HCT116 (cell line): ENCODE measurements at regions not wholly inside any gene's neighbourhood (a gene's known extent, or its start where the extent isn't known, plus 50 kb on each side); places are given as distances from the start of the nearest gene placed in this dataset.

Experiments
- ATAC-seq: fragments of 200-7000 bp; cut with Tn5 transposase; 2 replicates; pipeline ENCODE4 v1.9.1; 2020; ENCODE audit warnings: mild to moderate bottlenecking, moderate library complexity
- BruUV-seq: library from RNA; stranded (reverse); fragments of 400-500 nt; replicated peaks from 2 replicates; lab custom pipeline; 2021; lab: Mats Ljungman, UMichigan
- CTCF ChIA-PET: fragments of 300-600 bp; sonication (Branson Sonifier 250); formaldehyde crosslinking; loops from one replicate; lab custom pipeline; 2021; ENCODE audit warnings: antibody characterized with exemption; lab: Charles Lee
- POLR2A ChIA-PET: fragments of 300-600, 350-600 bp; sonication (Branson Sonifier 250); formaldehyde crosslinking; loops from one replicate; lab custom pipeline; 2021; ENCODE audit warnings: antibody characterized with exemption; lab: Charles Lee
- RAD21 ChIA-PET, 2 experiments: fragments of 300-600 bp; sonication (Branson Sonifier 250); formaldehyde crosslinking; loops; one replicate each; lab custom pipeline; 2023; ENCODE audit warnings: low total read pairs in 2 of 2; ENCODE audit not compliant: uncharacterized antibody in 2 of 2, unreplicated experiment in 2 of 2, low non-redundant PET in 1 of 2; lab: Charles Lee
- DNase-seq: peaks from one replicate; pipeline ENCODE4 v3.0.0-alpha.2; 2010; ENCODE audit warnings: low read depth, low spot score
- H2AFZ ChIP-seq: fragments of 200-600 bp; shearing (Covaris generic), sonication (generic); 2 replicates; pipeline ENCODE4 v1.6.1; 2017; ENCODE audit warnings: low read depth, mixed run types, mixed read lengths, antibody characterized with exemption, low read length; ENCODE audit not compliant: poor library complexity, severe bottlenecking
- H3K27ac ChIP-seq: 2 replicates; pipeline ENCODE4 v1.5.1; 2012; ENCODE audit warnings: low read depth, low read length
- H3K27me3 ChIP-seq: fragments of 200-600 bp; sonication (generic); 2 replicates; pipeline ENCODE4 v1.6.1; 2016; ENCODE audit warnings: mixed run types, low read length, mixed read lengths; ENCODE audit not compliant: insufficient read depth
- H3K36me3 ChIP-seq, 2 experiments: fragments of 200-500 bp in 1 of 2; fragments of 200-600 bp in 1 of 2; sonication (Bioruptor generic) in 1 of 2; sonication (generic) in 1 of 2; 2 replicates each; pipeline versions ENCODE4 v1.5.1 to v1.6.1; 2014 to 2016; ENCODE audit warnings: low read length in 2 of 2, inconsistent platforms in 1 of 2, mixed read lengths in 1 of 2, mixed run types in 1 of 2; ENCODE audit not compliant: insufficient read depth in 2 of 2, control insufficient read depth in 1 of 2
- H3K4me1 ChIP-seq, 2 experiments: fragments of 200-600 bp in 1 of 2; sonication (generic) in 1 of 2; 2 replicates each; pipeline versions ENCODE4 v1.5.1 to v1.6.1; 2012 to 2017; ENCODE audit warnings: low read length in 2 of 2, inconsistent platforms in 1 of 2, mild to moderate bottlenecking in 1 of 2, mixed read lengths in 1 of 2, mixed run types in 1 of 2, moderate library complexity in 1 of 2; ENCODE audit not compliant: insufficient read depth in 2 of 2, control insufficient read depth in 1 of 2
- H3K4me2 ChIP-seq: fragments of 200-600 bp; sonication (generic); 2 replicates; pipeline ENCODE4 v1.6.1; 2017; ENCODE audit warnings: mixed run types, low read length, mixed read lengths
- H3K4me3 ChIP-seq, 2 experiments: fragments of 200-600 bp in 1 of 2; sonication (generic) in 1 of 2; replicated peaks in 1 of 2; 2 replicates each; pipeline ENCODE4 v1.5.1; 2011 to 2016; ENCODE audit warnings: low read length in 2 of 2, control low read depth in 1 of 2, low read depth in 1 of 2, mild to moderate bottlenecking in 1 of 2, mixed read lengths in 1 of 2, mixed run types in 1 of 2
- H3K79me2 ChIP-seq: fragments of 200-600 bp; sonication (generic); 2 replicates; pipeline ENCODE4 v1.6.1; 2017; ENCODE audit warnings: mild to moderate bottlenecking, mixed run types, low read length, moderate library complexity, mixed read lengths; ENCODE audit not compliant: insufficient read depth
- H3K9ac ChIP-seq: fragments of 200-600 bp; sonication (generic); 2 replicates; pipeline ENCODE4 v1.6.1; 2016; ENCODE audit warnings: low read length, mixed read lengths
- H3K9me2 ChIP-seq: fragments of 200-600 bp; sonication (generic), shearing (Covaris generic); 2 replicates; pipeline ENCODE4 v1.6.1; 2017; ENCODE audit warnings: mixed run types, mild to moderate bottlenecking, moderate library complexity; ENCODE audit not compliant: insufficient read depth
- H3K9me3 ChIP-seq, 2 experiments: fragments of 200-500 bp in 1 of 2; fragments of 200-600 bp in 1 of 2; sonication (Bioruptor generic) in 1 of 2; sonication (generic) in 1 of 2; 2 replicates each; pipeline ENCODE4 v1.6.1; 2014 to 2017; ENCODE audit warnings: low read length in 2 of 2, mixed read lengths in 2 of 2, inconsistent platforms in 1 of 2, low read depth in 1 of 2, mild to moderate bottlenecking in 1 of 2, mixed run types in 1 of 2, moderate library complexity in 1 of 2; ENCODE audit not compliant: control insufficient read depth in 1 of 2, insufficient read depth in 1 of 2
- H4K20me1 ChIP-seq: fragments of 200-600 bp; sonication (generic), shearing (Covaris generic); 2 replicates; pipeline ENCODE4 v1.6.1; 2017; ENCODE audit warnings: mixed run types, mild to moderate bottlenecking, moderate library complexity; ENCODE audit not compliant: insufficient read depth
- CEBPB ChIP-seq: IDR thresholded peaks from 2 replicates; pipeline ENCODE4 v1.6.1; 2012; ENCODE audit warnings: low read depth
- EGR1 ChIP-seq: IDR thresholded peaks from 2 replicates; pipeline ENCODE4 v1.6.1; 2012; ENCODE audit warnings: low read depth
- EZH2 ChIP-seq: fragments of 200-600 bp; sonication (generic); IDR thresholded peaks from 2 replicates; pipeline ENCODE4 v1.6.1; 2017; ENCODE audit warnings: antibody characterized with exemption, mixed run types
- EZH2phosphoT487 ChIP-seq: fragments of 200-600 bp; IDR thresholded peaks from 2 replicates; pipeline ENCODE4 v1.6.1; 2018; ENCODE audit warnings: antibody characterized with exemption, borderline replicate concordance
- FOSL1 ChIP-seq: IDR thresholded peaks from 2 replicates; pipeline ENCODE4 v1.6.1; 2012; ENCODE audit warnings: low read depth
- JUND ChIP-seq: IDR thresholded peaks from 2 replicates; pipeline ENCODE4 v1.6.1; 2012
- POLR2A ChIP-seq: IDR thresholded peaks from 2 replicates; pipeline ENCODE4 v1.7.0; 2011; ENCODE audit warnings: borderline replicate concordance; ENCODE audit not compliant: insufficient read depth, insufficient read length; ENCODE audit errors: extremely low read depth
- POLR2AphosphoS5 ChIP-seq: IDR thresholded peaks from 2 replicates; pipeline ENCODE4 v1.6.1; 2011; ENCODE audit warnings: mild to moderate bottlenecking, low read depth, low read length, moderate library complexity
- RAD21 ChIP-seq: IDR thresholded peaks from 2 replicates; pipeline ENCODE4 v1.6.1; 2012; ENCODE audit warnings: low read depth, mild to moderate bottlenecking
- SIN3A ChIP-seq: IDR thresholded peaks from 2 replicates; pipeline ENCODE4 v1.6.1; 2012; ENCODE audit warnings: low read depth
- SP1 ChIP-seq: IDR thresholded peaks from 2 replicates; pipeline ENCODE4 v1.6.1; 2012; ENCODE audit warnings: low read depth
- SRF ChIP-seq: IDR thresholded peaks from 2 replicates; pipeline ENCODE4 v1.6.1; 2012; ENCODE audit warnings: low read depth
- TCF7L2 ChIP-seq: IDR thresholded peaks from 2 replicates; pipeline ENCODE4 v1.7.0; 2011; ENCODE audit warnings: borderline replicate concordance, inconsistent platforms; ENCODE audit not compliant: insufficient read depth, insufficient read length; ENCODE audit errors: extremely low read depth
- YY1 ChIP-seq: IDR thresholded peaks from 2 replicates; pipeline ENCODE4 v1.6.1; 2011; ENCODE audit warnings: low read length, low read depth, moderate library complexity, mild to moderate bottlenecking; ENCODE audit not compliant: insufficient replicate concordance; ENCODE audit errors: extremely low read depth
- ZFX ChIP-seq: fragments of 450-650 bp; IDR thresholded peaks from 2 replicates; pipeline ENCODE4 v1.6.1; 2017
- ZNF274 ChIP-seq: fragments of 200-500 bp; sonication (Bioruptor generic); IDR thresholded peaks from 2 replicates; pipeline ENCODE4 v1.6.1; 2014; ENCODE audit warnings: mild to moderate bottlenecking, low read depth, low read length, inconsistent platforms
- intact Hi-C: fragments of 100-400 bp; cut with micrococcal nuclease; formaldehyde crosslinking; loops from 2 replicates; pipeline ENCODE4 v1.10.0; 2022
- TF ChIP-seq, protein P1 (sequence below): IDR thresholded peaks from 2 replicates; pipeline ENCODE4 v1.6.1; 2012
- TF ChIP-seq, protein P2 (sequence below): IDR thresholded peaks from 2 replicates; pipeline ENCODE4 v1.6.1; 2012

DNA sequence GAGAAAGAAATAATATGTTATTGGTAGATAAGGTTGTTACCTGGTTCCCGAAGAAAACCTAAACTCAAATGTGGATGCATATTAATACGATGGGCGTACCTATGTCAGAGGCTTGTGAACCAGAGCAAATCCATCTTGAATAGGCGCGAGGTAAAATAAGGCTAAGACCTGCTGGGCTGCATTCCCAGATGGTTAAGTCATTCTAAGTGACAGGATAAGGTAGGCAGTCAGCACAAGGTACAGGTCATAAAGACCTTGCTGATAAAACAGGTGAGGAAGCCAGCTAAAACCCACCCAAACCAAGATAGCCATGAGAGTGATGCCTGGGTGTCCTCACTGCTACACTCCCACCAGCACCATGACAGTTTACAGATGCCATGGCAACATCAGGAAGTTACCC lies 1400.1 kb downstream of the CDH8 start:
- RAD21 ChIA-PET, result no interaction called here
- no peak overlapping the region for H3K4me2 ChIP-seq
- H3K4me1 ChIP-seq, result no peaks in the 10 kb centered on the region
- TF ChIP-seq SIN3A (no peak), EGR1 (no peak), TCF7L2 (no peak), ZNF274 (no peak), SP1 (no peak), RAD21 (no peak), EZH2 (no peak), SRF (no peak), EZH2phosphoT487 (no peak), FOSL1 (no peak), YY1 (no peak)
- TF ChIP-seq, protein P1, sequence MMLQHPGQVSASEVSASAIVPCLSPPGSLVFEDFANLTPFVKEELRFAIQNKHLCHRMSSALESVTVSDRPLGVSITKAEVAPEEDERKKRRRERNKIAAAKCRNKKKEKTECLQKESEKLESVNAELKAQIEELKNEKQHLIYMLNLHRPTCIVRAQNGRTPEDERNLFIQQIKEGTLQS, result no peak
- no peak overlapping the region for H2AFZ ChIP-seq
- no peak overlapping the region for H3K4me3 ChIP-seq
- no peaks in the 10 kb centered on the region for H4K20me1 ChIP-seq
- no peak overlapping the region for H3K9ac ChIP-seq
- DNase-seq (no peak), ATAC-seq (no peak)
- intact Hi-C loops, result no loop called here
- H3K36me3 ChIP-seq, result no peaks in the 10 kb centered on the region
- CTCF ChIA-PET, result no interaction called here
- H3K27ac ChIP-seq, result no peak overlapping the region
- H3K9me2 ChIP-seq, result no peaks in the 10 kb centered on the region
- BruUV-seq, result no TSS peak
- H3K79me2 ChIP-seq, result no peaks in the 10 kb centered on the region
- POLR2A ChIA-PET, result no interaction called here
- no peaks in the 10 kb centered on the region for H3K27me3 ChIP-seq
- peaks cover under 1 to 17% of the 10 kb centered on the region in 2 experiments; a peak in 2 of 4 replicates for H3K9me3 ChIP-seq

DNA sequence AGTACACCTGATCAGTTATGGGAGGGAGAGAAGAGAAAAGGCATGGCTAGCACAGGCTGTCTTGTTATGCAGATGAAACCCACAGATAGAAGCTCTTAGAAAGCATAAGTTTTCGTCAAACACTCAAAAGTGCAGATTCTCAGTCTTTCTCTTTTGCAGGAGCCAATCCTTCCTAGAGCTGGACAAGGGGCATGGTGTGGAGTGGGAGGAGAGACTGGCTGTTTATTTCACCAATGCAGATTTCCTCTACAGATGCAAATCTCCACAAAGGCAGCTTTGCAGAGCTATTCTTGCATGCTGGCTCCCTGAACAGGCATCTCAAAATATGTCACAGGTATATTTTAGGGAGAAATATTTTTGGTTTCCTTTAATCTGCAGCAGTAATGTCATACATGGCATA lies 1400.7 kb downstream of the CDH8 start:
- intact Hi-C loops, result no loop called here
- ChIA-PET RAD21 (no interaction called here), CTCF (no interaction called here), POLR2A (no interaction called here)
- H3K4me2 ChIP-seq, result no peak overlapping the region
- H4K20me1 ChIP-seq, result no peaks in the 10 kb centered on the region
- no peak overlapping the region for H3K9ac ChIP-seq
- H3K9me3 ChIP-seq, result peaks cover 0 to 19% of the 10 kb centered on the region in 2 experiments; a peak in 2 of 4 replicates
- H3K9me2 ChIP-seq, result no peaks in the 10 kb centered on the region
- no peak overlapping the region for H3K4me3 ChIP-seq
- ATAC-seq (no peak), DNase-seq (no peak)
- H3K27me3 ChIP-seq, result no peaks in the 10 kb centered on the region
- no peak overlapping the region for H2AFZ ChIP-seq
- H3K27ac ChIP-seq, result no peak overlapping the region
- no peaks in the 10 kb centered on the region for H3K36me3 ChIP-seq
- no peaks in the 10 kb centered on the region for H3K79me2 ChIP-seq
- BruUV-seq, result no TSS peak
- H3K4me1 ChIP-seq, result no peaks in the 10 kb centered on the region
- TF ChIP-seq CEBPB (no peak), ZFX (no peak), POLR2A (no peak), POLR2AphosphoS5 (no peak), JUND (no peak), YY1 (no peak), EGR1 (no peak), FOSL1 (no peak), SIN3A (no peak), ZNF274 (no peak)
- TF ChIP-seq, protein P2, sequence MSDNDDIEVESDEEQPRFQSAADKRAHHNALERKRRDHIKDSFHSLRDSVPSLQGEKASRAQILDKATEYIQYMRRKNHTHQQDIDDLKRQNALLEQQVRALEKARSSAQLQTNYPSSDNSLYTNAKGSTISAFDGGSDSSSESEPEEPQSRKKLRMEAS, result no peak
- TF ChIP-seq, all 23 proteins: peak for 0
